ENCODE measurements at regions not wholly inside any gene's neighbourhood (a gene's known extent, or its start where the extent isn't known, plus 50 kb on each side); places are given as distances from the start of the nearest gene placed in this dataset.

DNA sequence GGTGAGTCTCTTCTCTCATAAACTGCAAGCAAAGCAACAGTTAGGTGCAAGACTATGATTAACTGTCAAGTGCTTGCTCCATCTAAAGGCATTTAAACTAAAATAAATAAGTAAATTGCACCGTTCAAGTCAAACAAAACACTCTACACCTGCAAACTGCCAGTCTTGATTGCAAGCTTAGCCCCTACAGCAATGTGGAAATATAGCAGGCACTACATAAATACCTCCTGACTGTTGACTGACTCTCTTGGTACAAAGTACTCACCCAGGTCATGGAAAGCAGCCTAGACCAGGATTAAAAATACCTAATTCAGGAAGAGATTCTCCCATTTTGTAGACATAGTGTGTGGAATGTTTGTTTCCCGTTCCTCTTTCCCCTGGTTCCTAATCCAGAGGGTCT, 176.6 kb upstream of the KLHL29 start:
- TF ChIP-seq ZNF274 (IDR thresholded peaks at IDR 0.05; ENCODE audit: low read depth, low read length) (no peak), YY1 (IDR thresholded peaks at IDR 0.05; ENCODE audit: insufficient read depth, insufficient read length) (no peak)
